ENCODE measurements at regions not wholly inside any gene's neighbourhood (a gene's known extent, or its start where the extent isn't known, plus 50 kb on each side); places are given as distances from the start of the nearest gene placed in this dataset.

- TF ChIP-seq CTCF (IDR thresholded peaks at IDR 0.05) (no peak), POLR2A (IDR thresholded peaks at IDR 0.05) (no peak)
Measured at GRCh38 chr15:46278486-46279090, 643.8 kb downstream of the SQOR start.

Data from adrenal gland (tissue), 5 donors.